BLaER1 treated with 17β-estradiol and CSF1 and Interleukin-3, amounts not matched to agents 10 nM and 100 nM (cell line): ENCODE measurements at regions not wholly inside any gene's neighbourhood (a gene's known extent, or its start where the extent isn't known, plus 50 kb on each side); places are given as distances from the start of the nearest gene placed in this dataset.

ENCODE experiments used
- H3K27ac ChIP-seq, 11 experiments: shearing (Covaris generic); formaldehyde crosslinking; 2 replicates each; pipeline ENCODE4 v1.8.1; 2022
- H3K27me3 ChIP-seq, 11 experiments: shearing (Covaris generic); formaldehyde crosslinking; 2 replicates each; pipeline ENCODE4 v1.8.1; 2022
- H3K36me3 ChIP-seq, 11 experiments: shearing (Covaris generic); formaldehyde crosslinking; 2 replicates each; pipeline ENCODE4 v1.8.1; 2022
- H3K4me1 ChIP-seq, 10 experiments: shearing (Covaris generic); formaldehyde crosslinking; 2 replicates each; pipeline ENCODE4 v1.8.1; 2022
- H3K4me2 ChIP-seq, 11 experiments: shearing (Covaris generic); formaldehyde crosslinking; 2 replicates each; pipeline ENCODE4 v1.8.1; 2022
- H3K4me3 ChIP-seq, 10 experiments: shearing (Covaris generic); formaldehyde crosslinking; 2 replicates each; pipeline ENCODE4 v1.8.1; 2022
- H3K9ac ChIP-seq, 11 experiments: shearing (Covaris generic); formaldehyde crosslinking; 2 replicates each; pipeline ENCODE4 v1.8.1; 2022
- H3K9me3 ChIP-seq, 11 experiments: shearing (Covaris generic); formaldehyde crosslinking; replicated peaks in 1 of 11; 2 replicates each; pipeline ENCODE4 v1.8.1; 2022
- H4K20me1 ChIP-seq, 11 experiments: shearing (Covaris generic); formaldehyde crosslinking; 2 replicates each; pipeline ENCODE4 v1.8.1; 2022
- Cebpa-rat ChIP-seq, 11 experiments: shearing (Covaris generic); IDR thresholded peaks; 2 replicates each; pipeline ENCODE4 v1.8.1; 2022

- no peak overlapping the region for H3K4me2 ChIP-seq
- no peaks in the 10 kb centered on the region for H3K36me3 ChIP-seq
- H3K9ac ChIP-seq = no peak overlapping the region
- no peak overlapping the region for H3K27ac ChIP-seq
- H3K4me3 ChIP-seq = no peak overlapping the region
- H3K27me3 ChIP-seq = no peaks in the 10 kb centered on the region
- no peaks in the 10 kb centered on the region for H4K20me1 ChIP-seq
- H3K9me3 ChIP-seq = no peaks in the 10 kb centered on the region
- H3K4me1 ChIP-seq = no peaks in the 10 kb centered on the region
- no peak for TF ChIP-seq Cebpa-rat (IDR thresholded peaks at IDR 0.05)
Observed at GRCh38 chr7:133185512-133185911, 67.4 kb upstream of the EXOC4 start.

DNA sequence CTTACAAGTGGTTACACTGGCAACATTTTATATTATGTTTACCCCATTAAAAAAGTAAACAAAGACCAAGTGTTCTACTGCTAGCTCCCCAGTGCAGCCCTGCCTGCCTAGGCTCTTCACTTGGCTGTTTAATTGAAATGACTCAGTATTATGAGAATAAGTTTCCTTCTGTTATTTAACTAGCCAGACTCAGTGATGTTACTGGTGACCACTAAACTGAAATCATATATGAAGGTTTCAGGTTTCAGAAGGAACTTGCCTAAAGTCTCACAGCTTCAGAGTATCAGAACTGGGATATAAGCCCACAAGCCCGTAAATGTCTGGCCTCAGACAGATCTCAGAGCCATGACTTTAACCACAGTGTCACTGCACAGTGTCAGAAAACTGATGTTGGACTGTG lies 66.8 kb upstream of the EXOC4 start:
- Histone ChIP-seq H3K4me3 (no peak overlapping the region), H3K27ac (no peak overlapping the region), H4K20me1 (no peaks in the 10 kb centered on the region), H3K9ac (no peak overlapping the region), H3K9me3 (no peaks in the 10 kb centered on the region), H3K4me1 (no peaks in the 10 kb centered on the region), H3K36me3 (no peaks in the 10 kb centered on the region), H3K27me3 (no peaks in the 10 kb centered on the region), H3K4me2 (no peak overlapping the region)
- TF ChIP-seq Cebpa-rat (IDR thresholded peaks at IDR 0.05) = no peak

GRCh38 chr7:133190172-133190528 lies 62.7 kb upstream of the EXOC4 start:
- H3K4me2 ChIP-seq = no peak overlapping the region
- H3K9ac ChIP-seq = no peak overlapping the region
- H3K27me3 ChIP-seq = no peaks in the 10 kb centered on the region
- H3K36me3 ChIP-seq = no peaks in the 10 kb centered on the region; a peak in 1 of 22 replicates
- no peaks in the 10 kb centered on the region for H3K4me1 ChIP-seq
- TF ChIP-seq Cebpa-rat (IDR thresholded peaks at IDR 0.05) = no peak
- H4K20me1 ChIP-seq = no peaks in the 10 kb centered on the region
- H3K27ac ChIP-seq = no peak overlapping the region
- H3K4me3 ChIP-seq = no peak overlapping the region
- H3K9me3 ChIP-seq = peaks cover 20 to 25% (median 23%) of the 10 kb centered on the region in 11 experiments

DNA sequence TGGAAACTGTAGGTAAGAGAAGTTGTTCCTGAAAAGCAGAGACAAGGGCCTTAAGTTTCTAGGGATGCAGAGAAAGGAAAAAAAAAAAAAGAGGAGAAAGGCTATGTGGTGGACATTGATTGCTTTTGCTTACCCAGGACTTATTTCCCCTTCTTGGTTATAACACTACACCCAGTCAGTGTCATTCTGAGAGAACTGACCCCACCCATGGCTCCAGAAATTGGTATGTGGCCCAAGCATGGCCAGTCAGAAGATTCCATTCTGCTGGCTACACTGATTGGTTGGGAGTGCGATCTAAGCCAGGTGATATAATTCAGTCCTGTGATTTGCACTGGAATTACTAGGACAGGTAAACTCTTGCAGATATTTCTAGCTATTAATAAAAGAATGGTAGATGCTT lies 62.2 kb upstream of the EXOC4 start:
- no peaks in the 10 kb centered on the region; a peak in 1 of 22 replicates for H3K36me3 ChIP-seq

DNA sequence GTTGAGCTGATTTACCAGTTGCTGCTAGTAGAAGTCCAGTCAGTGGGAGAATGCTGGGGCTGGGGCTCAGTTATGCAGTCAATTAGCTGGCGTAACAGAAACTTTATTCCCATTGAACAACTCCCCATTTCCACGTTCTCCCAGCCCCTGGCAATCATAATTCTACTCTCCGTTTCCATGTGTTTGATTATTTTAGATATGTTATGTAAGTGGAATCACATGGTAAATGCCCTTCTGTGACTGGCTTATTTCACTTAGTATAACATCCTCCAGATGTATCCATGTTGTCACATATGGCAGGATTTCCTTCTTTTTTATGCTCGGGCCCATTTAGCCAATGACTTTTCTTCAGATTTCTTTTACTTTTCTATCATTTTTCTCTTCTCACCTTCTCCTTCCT lies 61.1 kb upstream of the EXOC4 start:
- TF ChIP-seq Cebpa-rat (IDR thresholded peaks at IDR 0.05) = no peak
- Histone ChIP-seq H3K4me2 (no peak overlapping the region), H3K4me1 (no peaks in the 10 kb centered on the region), H3K4me3 (no peak overlapping the region), H3K36me3 (no peaks in the 10 kb centered on the region; a peak in 1 of 22 replicates), H4K20me1 (no peaks in the 10 kb centered on the region), H3K27ac (no peak overlapping the region), H3K9ac (no peak overlapping the region), H3K9me3 (peaks cover 20 to 25% (median 23%) of the 10 kb centered on the region in 11 experiments), H3K27me3 (no peaks in the 10 kb centered on the region)

More for the DNA sequence above, 62.2 kb upstream of the EXOC4 start:
- H3K9me3 ChIP-seq = peaks cover 20 to 25% (median 23%) of the 10 kb centered on the region in 11 experiments
- H3K4me1 ChIP-seq = no peaks in the 10 kb centered on the region
- H3K4me3 ChIP-seq = no peak overlapping the region
- H3K9ac ChIP-seq = no peak overlapping the region
- no peak for TF ChIP-seq Cebpa-rat (IDR thresholded peaks at IDR 0.05)
- H3K4me2 ChIP-seq = no peak overlapping the region
- no peaks in the 10 kb centered on the region for H3K27me3 ChIP-seq
- H4K20me1 ChIP-seq = no peaks in the 10 kb centered on the region
- no peak overlapping the region for H3K27ac ChIP-seq

DNA sequence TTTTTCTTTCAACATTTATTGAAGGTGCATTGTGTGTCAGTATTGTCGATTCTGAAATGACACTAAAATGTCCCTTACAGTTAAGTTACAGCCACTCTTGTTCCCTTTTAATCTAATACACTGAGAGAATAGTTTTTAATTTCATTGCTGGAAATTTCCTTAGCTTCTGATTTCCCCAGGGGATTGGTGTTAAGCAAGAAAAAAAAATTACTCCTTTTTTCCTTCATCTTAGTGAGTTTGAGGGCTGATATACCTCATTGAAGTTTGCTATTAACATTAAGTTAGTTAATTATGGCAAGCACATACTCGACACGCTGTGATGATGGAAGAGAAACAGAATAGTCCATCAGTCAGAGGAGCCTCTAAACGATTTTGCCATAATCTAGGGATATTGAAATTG lies 57.0 kb upstream of the EXOC4 start:
- no peak overlapping the region for H3K4me2 ChIP-seq
- H3K4me1 ChIP-seq = no peaks in the 10 kb centered on the region
- H3K27me3 ChIP-seq = no peaks in the 10 kb centered on the region
- H3K27ac ChIP-seq = no peak overlapping the region
- no peak overlapping the region for H3K4me3 ChIP-seq
- peaks cover 20 to 25% (median 23%) of the 10 kb centered on the region in 11 experiments for H3K9me3 ChIP-seq
- no peaks in the 10 kb centered on the region for H4K20me1 ChIP-seq
- H3K36me3 ChIP-seq = no peaks in the 10 kb centered on the region; a peak in 1 of 22 replicates
- no peak overlapping the region for H3K9ac ChIP-seq
- no peak for TF ChIP-seq Cebpa-rat (IDR thresholded peaks at IDR 0.05)

- Histone ChIP-seq H3K4me2 (no peak overlapping the region), H3K36me3 (no peaks in the 10 kb centered on the region; a peak in 1 of 22 replicates), H3K4me3 (no peak overlapping the region), H3K4me1 (no peaks in the 10 kb centered on the region), H3K9ac (no peak overlapping the region), H4K20me1 (no peaks in the 10 kb centered on the region), H3K9me3 (peaks cover 20 to 25% (median 23%) of the 10 kb centered on the region in 11 experiments), H3K27ac (no peak overlapping the region), H3K27me3 (no peaks in the 10 kb centered on the region)
- no peak for TF ChIP-seq Cebpa-rat (IDR thresholded peaks at IDR 0.05)
Observed at GRCh38 chr7:133196856-133197612, 55.8 kb upstream of the EXOC4 start.

GRCh38 chr7:133197972-133198544 lies 54.8 kb upstream of the EXOC4 start:
- no peak overlapping the region for H3K4me3 ChIP-seq
- peaks cover 17 to 20% (median 17%) of the 10 kb centered on the region in 11 experiments for H3K9me3 ChIP-seq
- H3K36me3 ChIP-seq = no peaks in the 10 kb centered on the region; a peak in 1 of 22 replicates
- H3K4me1 ChIP-seq = no peaks in the 10 kb centered on the region
- no peak overlapping the region for H3K4me2 ChIP-seq
- H4K20me1 ChIP-seq = no peaks in the 10 kb centered on the region
- no peak overlapping the region for H3K27ac ChIP-seq
- no peaks in the 10 kb centered on the region for H3K27me3 ChIP-seq
- no peak overlapping the region for H3K9ac ChIP-seq
- no peak for TF ChIP-seq Cebpa-rat (IDR thresholded peaks at IDR 0.05)

GRCh38 chr7:133199831-133200230 lies 53.0 kb upstream of the EXOC4 start:
- H3K9ac ChIP-seq = no peak overlapping the region
- no peak overlapping the region for H3K27ac ChIP-seq
- peaks cover 0 to 2% (median 0%) of the 10 kb centered on the region in 11 experiments; a peak in 4 of 22 replicates for H3K9me3 ChIP-seq
- no peaks in the 10 kb centered on the region for H4K20me1 ChIP-seq
- no peaks in the 10 kb centered on the region for H3K4me1 ChIP-seq
- no peak overlapping the region for H3K4me3 ChIP-seq
- H3K4me2 ChIP-seq = no peak overlapping the region
- H3K36me3 ChIP-seq = no peaks in the 10 kb centered on the region
- H3K27me3 ChIP-seq = no peaks in the 10 kb centered on the region
- TF ChIP-seq Cebpa-rat (IDR thresholded peaks at IDR 0.05) = no peak

DNA sequence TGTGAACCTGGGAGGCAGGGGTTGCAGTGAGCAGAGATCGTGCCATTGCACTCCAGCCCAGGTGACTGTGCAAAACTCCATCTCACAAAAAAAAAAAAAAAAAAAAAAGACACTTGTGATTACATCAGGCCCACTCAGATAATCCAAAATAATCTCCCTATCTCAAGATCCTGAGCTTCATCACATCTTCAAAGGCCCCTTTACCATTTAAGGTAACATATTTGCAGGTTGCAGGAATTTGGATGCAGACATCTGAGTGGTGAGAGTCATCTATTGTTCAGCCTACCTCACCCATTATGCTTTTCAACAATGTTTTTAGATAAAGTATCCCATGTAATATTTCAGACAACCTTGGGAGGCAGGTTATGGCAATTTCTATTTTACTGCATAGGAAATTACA lies 51.4 kb upstream of the EXOC4 start:
- Histone ChIP-seq H3K4me1 (no peaks in the 10 kb centered on the region), H3K9me3 (no peaks in the 10 kb centered on the region), H3K27ac (no peak overlapping the region), H3K9ac (no peak overlapping the region), H3K4me2 (no peak overlapping the region), H4K20me1 (no peaks in the 10 kb centered on the region), H3K4me3 (no peak overlapping the region), H3K36me3 (no peaks in the 10 kb centered on the region), H3K27me3 (no peaks in the 10 kb centered on the region)
- TF ChIP-seq Cebpa-rat (IDR thresholded peaks at IDR 0.05) = no peak
